IPS DF 4.7 (cell line): ENCODE measurements at regions not wholly inside any gene's neighbourhood (a gene's known extent, or its start where the extent isn't known, plus 50 kb on each side); places are given as distances from the start of the nearest gene placed in this dataset.
"Not testable (repeated sequence)": the region's sequence is repeated elsewhere in the genome, so short reads cannot be mapped to it uniquely, and the experiment has no call there.

Source experiments
- DNase-seq: peaks from one replicate; pipeline ENCODE4 v3.0.0-alpha.2; 2013; ENCODE audit warnings: low spot score; ENCODE audit errors: extremely low read depth

GRCh38 chr2:142665241-142665640 is 212.2 kb upstream of the KYNU start:
- DNase-seq = no peak

GRCh38 chr2:142650601-142651000 is 226.9 kb upstream of the KYNU start:
- no peak for DNase-seq

- DNase-seq = no peak
These were observed 227.9 kb upstream of the KYNU start for GRCh38 chr2:142649581-142649980.

DNA sequence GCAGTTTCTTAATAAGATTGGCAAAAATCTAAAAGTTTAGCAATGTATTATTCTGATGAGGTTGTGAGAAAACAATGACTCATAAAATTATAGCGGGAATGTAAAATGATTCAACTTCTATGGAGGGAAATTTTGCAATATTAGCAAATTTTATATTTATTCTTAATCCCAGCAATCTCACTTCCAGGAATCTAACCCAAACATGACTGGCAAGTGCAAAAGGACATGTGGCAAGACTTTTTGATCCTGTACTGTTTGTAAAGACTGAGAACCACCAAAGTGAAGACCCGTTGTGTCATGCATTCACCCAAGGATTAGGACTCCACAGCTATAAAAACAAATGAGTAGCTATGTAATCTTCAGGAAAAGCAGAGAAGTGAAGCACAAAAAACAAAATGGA is 234.8 kb upstream of the KYNU start:
- no peak for DNase-seq

DNA sequence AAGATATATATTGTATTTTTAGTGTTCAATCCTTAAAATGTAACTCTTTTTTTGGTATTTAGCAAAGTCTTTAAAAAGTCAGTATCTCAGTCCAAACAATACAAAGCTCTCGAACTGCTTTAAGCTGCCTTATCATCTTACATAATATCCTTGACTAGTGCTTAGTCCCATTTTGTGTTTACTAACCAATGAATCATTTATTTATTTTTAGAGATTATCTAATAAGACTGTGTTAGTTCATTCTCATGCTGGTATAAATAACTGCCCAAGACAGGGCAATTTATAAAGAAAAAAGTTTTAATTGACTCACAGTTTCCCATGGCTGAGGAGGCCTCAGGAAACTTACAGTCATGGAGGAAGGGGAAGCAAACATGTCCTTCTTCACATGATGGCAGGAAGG is 248.3 kb upstream of the KYNU start:
- no peak for DNase-seq

GRCh38 chr2:142621287-142621686 is 256.2 kb upstream of the KYNU start:
- no peak for DNase-seq

GRCh38 chr2:142617461-142617860 is 260.0 kb upstream of the KYNU start:
- DNase-seq = no peak

DNA sequence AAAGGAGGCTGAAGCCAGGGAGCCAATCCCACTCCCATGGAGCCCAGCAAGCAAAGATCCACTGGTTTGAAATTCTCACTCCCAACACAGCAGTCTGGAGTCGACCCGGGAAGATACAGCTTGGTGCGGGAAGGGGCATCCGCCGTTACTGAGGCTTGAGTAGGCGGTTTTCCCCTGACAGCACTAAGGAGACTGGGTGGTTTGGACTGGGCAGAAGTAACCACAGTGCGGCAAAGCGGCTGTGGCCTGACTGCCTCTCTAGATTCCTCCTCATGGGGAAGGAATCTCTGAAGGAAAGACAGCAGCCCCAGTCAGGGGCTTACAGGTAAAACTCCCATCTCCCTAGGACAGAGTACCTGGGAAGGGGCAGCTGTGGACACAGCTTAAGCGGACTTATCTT is 261.6 kb upstream of the KYNU start:
- no peak for DNase-seq

- DNase-seq = not testable (repeated sequence)
These were observed 264.3 kb upstream of the KYNU start for GRCh38 chr2:142613193-142613592.

GRCh38 chr2:142605421-142605820 is 272.0 kb upstream of the KYNU start:
- no peak for DNase-seq

- no peak for DNase-seq
These were observed 273.7 kb upstream of the KYNU start for GRCh38 chr2:142603759-142604158.

- DNase-seq = no peak
These were observed 275.0 kb upstream of the KYNU start for GRCh38 chr2:142602418-142602989.

- no peak for DNase-seq
These were observed 275.7 kb upstream of the KYNU start for GRCh38 chr2:142601794-142602193.

DNA sequence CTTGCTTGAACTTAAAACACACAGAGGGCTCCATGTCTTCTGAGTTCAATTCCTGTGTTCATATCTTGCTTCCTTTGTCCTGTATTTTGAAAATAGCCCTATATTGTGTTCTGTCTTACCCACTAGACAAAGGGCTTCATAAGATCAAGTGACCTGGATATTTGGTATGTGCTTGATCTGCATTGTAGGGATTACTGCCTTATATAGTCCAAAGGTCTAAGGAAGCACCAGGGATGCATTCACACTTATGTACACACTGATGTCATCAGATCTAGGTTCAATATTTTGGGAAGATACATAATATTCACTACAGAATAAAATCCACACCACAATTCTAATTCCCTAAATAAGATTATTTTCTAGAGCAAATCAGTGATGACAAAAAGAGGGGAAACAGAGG is 278.0 kb upstream of the KYNU start:
- DNase-seq = no peak

DNA sequence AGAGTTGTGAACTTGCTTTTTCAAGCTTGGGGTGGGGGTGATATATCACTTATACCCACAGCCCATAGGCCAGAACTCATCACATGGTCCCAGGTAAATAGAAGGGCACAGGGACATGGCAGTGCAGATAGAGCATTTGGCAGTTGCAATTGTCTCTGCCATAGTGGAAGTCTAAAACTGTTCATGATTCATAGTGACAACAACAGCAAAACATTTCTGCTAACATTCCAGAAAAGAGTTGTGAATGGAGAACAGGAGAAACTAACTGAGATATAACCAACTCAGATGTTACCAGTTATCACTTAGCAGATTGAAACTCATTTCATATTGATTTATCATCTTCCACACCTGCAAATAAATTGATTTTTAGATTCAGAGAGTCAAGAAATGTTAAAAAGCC is 278.6 kb upstream of the KYNU start:
- DNase-seq = no peak

- DNase-seq = no peak
These were observed 281.0 kb upstream of the KYNU start for GRCh38 chr2:142596334-142597088.

GRCh38 chr2:142594935-142595334 is 282.5 kb upstream of the KYNU start:
- DNase-seq = no peak

- no peak for DNase-seq
These were observed 285.3 kb upstream of the KYNU start for GRCh38 chr2:142592171-142592570.

GRCh38 chr2:142591420-142591819 is 286.0 kb upstream of the KYNU start:
- no peak for DNase-seq

- no peak for DNase-seq
These were observed 289.2 kb upstream of the KYNU start for GRCh38 chr2:142588269-142588668.

DNA sequence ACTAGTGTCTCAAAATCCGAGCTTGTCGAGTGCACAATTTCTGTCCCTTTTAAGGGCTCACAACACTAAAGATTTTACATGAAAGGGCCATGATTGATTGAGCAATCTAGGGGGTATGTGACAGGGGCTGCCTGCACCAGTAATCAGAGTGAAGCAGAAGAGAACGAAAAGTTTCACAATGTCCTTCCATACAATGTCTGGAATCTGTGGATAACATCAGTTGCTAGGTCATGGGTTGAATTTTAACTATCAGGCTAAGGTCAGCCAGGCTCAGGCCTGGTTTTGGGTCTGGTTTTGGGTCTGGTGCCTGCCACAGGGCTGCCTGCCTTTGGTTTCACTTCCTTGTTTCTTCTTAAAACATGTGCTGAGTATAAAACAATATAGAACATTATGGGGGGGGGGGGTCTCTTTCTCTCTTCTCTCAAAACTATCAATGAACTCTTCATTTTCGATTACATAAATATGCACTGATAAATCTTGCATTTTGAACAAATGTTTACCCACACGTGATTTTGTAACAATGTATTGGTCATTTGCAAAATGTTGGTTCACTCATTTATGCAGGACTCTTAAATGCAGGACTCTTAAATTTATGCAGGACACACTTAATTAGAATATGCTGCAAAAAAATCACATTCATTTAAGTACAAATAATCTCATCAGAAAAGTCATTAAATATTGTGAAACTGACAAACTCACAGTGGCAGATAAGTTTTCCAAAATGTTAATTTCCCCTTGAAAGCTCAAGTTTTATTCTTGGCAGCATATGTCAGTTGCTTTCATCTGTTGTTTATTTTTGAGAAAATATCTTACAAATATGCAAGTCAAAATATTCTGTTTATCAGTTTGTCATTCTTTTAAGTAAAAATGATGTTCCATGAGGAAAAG is 290.5 kb upstream of the KYNU start:
- no peak for DNase-seq

- no peak for DNase-seq
These were observed 291.7 kb upstream of the KYNU start for GRCh38 chr2:142585785-142586184.
